PC-3 (cell line): ENCODE measurements at regions not wholly inside any gene's neighbourhood (a gene's known extent, or its start where the extent isn't known, plus 50 kb on each side); places are given as distances from the start of the nearest gene placed in this dataset.
A peak's percentile ranks its signal among the peaks of the same experiment; 100 is the strongest.

Experiments
- ATAC-seq: fragments of 200-7000 bp; cut with Tn5 transposase; 2 replicates; pipeline ENCODE4 v1.9.1; 2020; ENCODE audit warnings: mild to moderate bottlenecking, moderate library complexity
- BruUV-seq: library from RNA; stranded (reverse); fragments of 400-500 nt; replicated peaks from 2 replicates; lab custom pipeline; 2021; lab: Mats Ljungman, UMichigan
- CTCF ChIA-PET: fragments of 300-600 bp; sonication (Branson Sonifier 250); formaldehyde crosslinking; loops from one replicate; lab custom pipeline; 2022; ENCODE audit warnings: antibody characterized with exemption; lab: Charles Lee
- POLR2A ChIA-PET: fragments of 300-600 bp; sonication (Branson Sonifier 250); formaldehyde crosslinking; loops from one replicate; lab custom pipeline; 2022; ENCODE audit warnings: antibody characterized with exemption; ENCODE audit not compliant: unreplicated experiment; lab: Charles Lee
- DNase-seq: peaks from one replicate; pipeline ENCODE4 v3.0.0-alpha.2; 2015
- H2AFZ ChIP-seq: fragments of 300-600 bp; sonication (generic); 2 replicates; pipeline ENCODE4 v1.6.0; 2016; ENCODE audit warnings: antibody characterized with exemption, low read length
- H3F3A ChIP-seq: fragments of 300-600 bp; sonication (generic); one replicate; pipeline ENCODE4 v1.6.0; 2017; ENCODE audit warnings: antibody characterized with exemption, low read length, control low read depth, mild to moderate bottlenecking; ENCODE audit not compliant: unreplicated experiment
- H3K27ac ChIP-seq: fragments of 300-600 bp; sonication (generic); 2 replicates; pipeline ENCODE4 v1.5.1; 2016; ENCODE audit warnings: mild to moderate bottlenecking, low read length
- H3K27me3 ChIP-seq: fragments of 300-600 bp; sonication (generic); 2 replicates; pipeline ENCODE4 v1.6.1; 2016; ENCODE audit warnings: low read length, mixed read lengths
- H3K36me3 ChIP-seq: fragments of 300-600 bp; sonication (generic); 2 replicates; pipeline ENCODE4 v1.6.1; 2016; ENCODE audit warnings: low read depth, mixed run types, low read length, mixed read lengths
- H3K4me1 ChIP-seq: fragments of 300-600 bp; sonication (generic); 2 replicates; pipeline ENCODE4 v1.5.1; 2016; ENCODE audit warnings: low read length; ENCODE audit not compliant: insufficient read depth
- H3K4me2 ChIP-seq: fragments of 300-600 bp; sonication (generic); 2 replicates; pipeline ENCODE4 v1.6.0; 2016; ENCODE audit warnings: low read length
- H3K4me3 ChIP-seq: fragments of 300-600 bp; sonication (generic); 2 replicates; pipeline ENCODE4 v1.5.1; 2016; ENCODE audit warnings: mild to moderate bottlenecking, low read length, mixed read lengths
- H3K79me2 ChIP-seq: fragments of 300-600 bp; sonication (generic); 2 replicates; pipeline ENCODE4 v1.6.1; 2017; ENCODE audit warnings: low read length, mixed read lengths
- H3K9ac ChIP-seq: fragments of 300-600 bp; sonication (generic); 2 replicates; pipeline ENCODE4 v1.6.0; 2016; ENCODE audit warnings: mild to moderate bottlenecking, low read length
- H3K9me2 ChIP-seq: fragments of 300-600 bp; sonication (generic); replicated peaks from 2 replicates; pipeline ENCODE4 v1.6.1; 2016; ENCODE audit warnings: mixed run types, low read length, mixed read lengths
- H3K9me3 ChIP-seq: fragments of 300-600 bp; sonication (generic); 2 replicates; pipeline ENCODE4 v1.6.1; 2016; ENCODE audit warnings: low read length, mixed read lengths
- H4K20me1 ChIP-seq: fragments of 300-600 bp; sonication (generic); 2 replicates; pipeline ENCODE4 v1.6.1; 2016; ENCODE audit warnings: low read length, mixed read lengths
- CTCF ChIP-seq: fragments of 300-600 bp; sonication (generic); conservative IDR thresholded peaks from 2 replicates; pipeline ENCODE4 v1.5.1; 2017; ENCODE audit warnings: antibody characterized with exemption, low read depth, mild to moderate bottlenecking, low read length
- EZH2 ChIP-seq: fragments of 300-600 bp; sonication (generic); IDR thresholded peaks from one replicate; pipeline ENCODE4 v1.6.1; 2017; ENCODE audit warnings: antibody characterized with exemption, mild to moderate bottlenecking, low read length; ENCODE audit not compliant: unreplicated experiment
- EZH2phosphoT487 ChIP-seq: fragments of 300-600 bp; sonication (generic); IDR thresholded peaks from 2 replicates; pipeline ENCODE4 v1.6.1; 2018; ENCODE audit warnings: mild to moderate bottlenecking, antibody characterized with exemption, low read length, borderline replicate concordance
- intact Hi-C: fragments of 100-400 bp; cut with micrococcal nuclease; formaldehyde crosslinking; loops from 2 replicates; pipeline ENCODE4 v1.9.0; 2023

- no peak for TF ChIP-seq CTCF
- TF ChIP-seq EZH2phosphoT487, result no peak
- TF ChIP-seq EZH2, result no peak
- H3K9ac ChIP-seq, result no peak overlapping the region
- BruUV-seq, result no TSS peak
- no peaks in the 10 kb centered on the region for H3K4me1 ChIP-seq
- peak; percentile 76 for ATAC-seq
- H3K27me3 ChIP-seq, result no peaks in the 10 kb centered on the region
- no peaks in the 10 kb centered on the region; the same call in 1 of the 2 replicates for H3K9me3 ChIP-seq
- H3K27ac ChIP-seq, result no peak overlapping the region
- intact Hi-C loops, result no loop called here
- DNase-seq, result peak; percentile 11
- no peak overlapping the region for H3K4me3 ChIP-seq
- no peak overlapping the region for H2AFZ ChIP-seq
- no peaks in the 10 kb centered on the region for H3F3A ChIP-seq
- POLR2A ChIA-PET, result no interaction called here
- CTCF ChIA-PET, result no interaction called here
- no peaks in the 10 kb centered on the region for H3K9me2 ChIP-seq
- no peaks in the 10 kb centered on the region for H3K36me3 ChIP-seq
- H3K79me2 ChIP-seq, result no peaks in the 10 kb centered on the region
- no peaks in the 10 kb centered on the region for H4K20me1 ChIP-seq
- H3K4me2 ChIP-seq, result no peak overlapping the region
Observed at GRCh38 chr2:5121642-5122041, 570.5 kb upstream of the SOX11 start.

DNA sequence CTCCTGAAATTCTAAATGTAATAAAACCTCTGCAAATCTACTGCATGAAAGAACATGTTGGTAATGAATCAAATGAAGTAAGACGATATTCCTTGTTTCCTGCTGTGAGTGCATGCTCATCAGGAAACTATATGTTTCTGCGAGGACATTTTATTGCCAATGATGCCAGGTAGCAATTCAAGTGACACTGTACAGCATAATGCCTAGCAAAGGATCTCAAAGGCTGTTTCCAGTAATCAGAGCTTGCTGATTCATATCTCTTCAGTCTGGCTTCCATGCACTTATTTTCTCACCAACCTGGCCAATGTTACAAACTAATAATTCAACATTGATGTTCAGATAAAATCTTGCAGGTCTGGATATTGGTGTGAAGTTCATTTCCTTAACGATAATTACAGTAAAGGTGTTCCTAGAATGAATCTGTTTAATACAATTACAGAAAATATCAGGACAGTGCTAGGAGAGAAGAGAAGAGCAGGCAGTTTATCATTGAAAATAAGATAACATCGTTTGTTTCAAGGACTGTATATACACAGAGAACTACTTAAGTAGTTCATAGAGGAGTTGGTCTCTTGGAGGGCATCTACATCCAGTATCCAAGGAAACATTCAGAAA lies 568.5 kb upstream of the SOX11 start:
- H3K4me3 ChIP-seq, result no peak overlapping the region
- H3K4me2 ChIP-seq, result no peak overlapping the region
- intact Hi-C loops, result no loop called here
- no peak for ATAC-seq
- no peaks in the 10 kb centered on the region for H4K20me1 ChIP-seq
- no peaks in the 10 kb centered on the region for H3K9me2 ChIP-seq
- no peaks in the 10 kb centered on the region for H3K36me3 ChIP-seq
- no peaks in the 10 kb centered on the region for H3K79me2 ChIP-seq
- H3K4me1 ChIP-seq, result no peaks in the 10 kb centered on the region
- CTCF ChIA-PET, result no interaction called here
- no peak overlapping the region for H3K27ac ChIP-seq
- TF ChIP-seq EZH2 (no peak), EZH2phosphoT487 (no peak), CTCF (no peak)
- H3F3A ChIP-seq, result no peaks in the 10 kb centered on the region
- DNase-seq, result no peak
- no peak overlapping the region for H2AFZ ChIP-seq
- POLR2A ChIA-PET, result no interaction called here
- H3K9ac ChIP-seq, result no peak overlapping the region
- H3K27me3 ChIP-seq, result no peaks in the 10 kb centered on the region
- BruUV-seq, result no TSS peak
- H3K9me3 ChIP-seq, result no peaks in the 10 kb centered on the region

DNA sequence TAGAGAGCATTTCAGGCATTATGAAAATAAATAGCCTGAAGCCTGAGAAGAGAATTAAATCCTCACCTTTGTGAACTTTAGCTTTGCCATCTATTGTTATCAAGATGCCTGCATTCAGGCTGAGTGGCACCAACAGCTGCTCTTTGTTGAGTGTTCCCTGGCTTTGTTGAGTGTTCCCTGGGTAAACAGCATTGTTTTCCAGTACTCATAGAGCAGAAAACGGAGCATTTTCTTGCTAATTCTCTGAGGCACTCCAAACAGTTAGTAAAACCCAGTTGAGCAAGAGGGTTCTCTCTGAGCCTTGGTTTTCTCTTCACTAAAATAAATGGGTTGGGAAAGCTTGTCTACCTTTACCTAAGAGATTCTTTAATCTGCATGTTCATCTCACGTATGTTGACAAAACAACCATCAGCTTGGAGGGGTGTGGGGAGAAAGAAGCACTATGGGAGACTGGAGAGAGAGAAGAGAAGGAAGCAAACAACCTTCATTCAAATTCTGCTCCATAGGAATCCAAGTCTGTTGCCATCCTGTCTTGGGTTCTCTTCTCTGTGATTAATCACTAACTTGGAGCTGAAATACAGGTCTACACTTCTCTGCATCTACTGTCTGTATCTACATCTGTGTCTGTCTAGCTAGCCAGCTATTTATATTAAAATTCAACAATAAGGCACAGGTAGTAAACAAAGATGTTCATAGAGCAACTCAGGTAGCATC lies 567.0 kb upstream of the SOX11 start:
- ATAC-seq, result no peak
- Histone ChIP-seq H3K36me3 (no peaks in the 10 kb centered on the region), H3K9me2 (no peaks in the 10 kb centered on the region), H3F3A (no peaks in the 10 kb centered on the region), H3K4me1 (no peaks in the 10 kb centered on the region), H3K79me2 (no peaks in the 10 kb centered on the region), H3K4me3 (no peak overlapping the region), H3K9ac (no peak overlapping the region), H3K27ac (no peak overlapping the region), H3K4me2 (no peak overlapping the region), H2AFZ (no peak overlapping the region), H3K27me3 (no peaks in the 10 kb centered on the region), H3K9me3 (no peaks in the 10 kb centered on the region), H4K20me1 (no peaks in the 10 kb centered on the region)
- intact Hi-C loops, result no loop called here
- BruUV-seq, result no TSS peak
- ChIA-PET POLR2A (no interaction called here), CTCF (no interaction called here)
- DNase-seq, result no peak
- no peak for TF ChIP-seq EZH2
